Lower leg skin (tissue), 4 donors: ENCODE measurements at regions not wholly inside any gene's neighbourhood (a gene's known extent, or its start where the extent isn't known, plus 50 kb on each side); places are given as distances from the start of the nearest gene placed in this dataset.
A peak's percentile ranks its signal among the peaks of the same experiment; 100 is the strongest.

ENCODE experiments used
- DNase-seq, 2 donors: peaks; one replicate each; pipeline ENCODE4 v3.0.0-alpha.2; 2019; ENCODE audit warnings: low spot score in 2 of 2
- H3K4me3 ChIP-seq: fragments of 200-600 bp; sonication (generic); 2 replicates; pipeline ENCODE4 v1.5.1; 2017; ENCODE audit warnings: mild to moderate bottlenecking, low read depth; ENCODE audit not compliant: poor library complexity, severe bottlenecking
- POLR2A ChIP-seq, 2 donors: fragments of 450-650 bp; IDR thresholded peaks; one replicate each; pipeline ENCODE4 v1.6.1; 2016 to 2017; ENCODE audit warnings: antibody characterized with exemption in 2 of 2, mild to moderate bottlenecking in 1 of 2, moderate library complexity in 1 of 2
- WGBS, 2 donors: methylation state at CpG; one replicate each; pipeline ENCODE4 v1.1.5; 2018; 5-methylcytosine and 5-hydroxymethylcytosine counted together
- intact Hi-C: fragments of 100-400 bp; cut with DNase I; formaldehyde crosslinking; loops from one replicate; pipeline ENCODE4 v1.15.0; 2023; ENCODE audit warnings: low total_unique reads
- TF ChIP-seq, protein P1 (sequence below), 3 donors: fragments of 450-650 bp; IDR thresholded peaks; one replicate each; pipeline ENCODE4 v1.5.1; 2016; ENCODE audit warnings: antibody characterized with exemption in 3 of 3, mild to moderate bottlenecking in 3 of 3, moderate library complexity in 2 of 3

DNA sequence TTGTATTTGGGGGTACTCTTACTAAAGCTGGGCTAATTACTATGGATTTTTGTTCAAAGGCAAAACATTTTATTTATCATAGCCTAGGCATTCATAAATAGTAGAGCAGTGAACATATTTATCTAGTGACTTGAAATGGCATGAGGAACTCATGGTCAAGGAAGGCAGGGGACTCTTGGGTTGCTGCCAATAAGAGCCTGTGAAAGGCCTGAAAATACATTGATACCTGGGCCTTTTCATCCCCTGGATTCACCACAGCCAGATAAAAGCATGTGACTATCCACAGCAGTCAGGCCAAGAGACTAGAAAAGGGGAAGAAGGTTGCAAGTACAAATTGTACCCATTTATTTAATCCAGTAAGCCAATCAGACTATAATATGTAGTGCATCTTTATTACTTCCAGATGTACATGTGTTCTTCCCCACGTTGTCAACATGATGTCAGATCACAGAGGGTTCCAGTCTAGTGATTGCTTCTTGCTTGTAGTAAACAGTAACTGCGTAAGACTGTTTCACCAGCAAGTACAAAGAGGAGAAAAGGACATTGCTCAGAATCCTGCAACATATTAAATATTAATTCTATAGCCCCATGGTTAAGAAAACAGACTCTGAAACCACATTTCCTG lies 409.7 kb downstream of the NOVA1 start:
- H3K4me3 ChIP-seq = no peak overlapping the region
- DNase-seq = peak in 1 of 2 donors; percentile 48
- TF ChIP-seq, protein P1, sequence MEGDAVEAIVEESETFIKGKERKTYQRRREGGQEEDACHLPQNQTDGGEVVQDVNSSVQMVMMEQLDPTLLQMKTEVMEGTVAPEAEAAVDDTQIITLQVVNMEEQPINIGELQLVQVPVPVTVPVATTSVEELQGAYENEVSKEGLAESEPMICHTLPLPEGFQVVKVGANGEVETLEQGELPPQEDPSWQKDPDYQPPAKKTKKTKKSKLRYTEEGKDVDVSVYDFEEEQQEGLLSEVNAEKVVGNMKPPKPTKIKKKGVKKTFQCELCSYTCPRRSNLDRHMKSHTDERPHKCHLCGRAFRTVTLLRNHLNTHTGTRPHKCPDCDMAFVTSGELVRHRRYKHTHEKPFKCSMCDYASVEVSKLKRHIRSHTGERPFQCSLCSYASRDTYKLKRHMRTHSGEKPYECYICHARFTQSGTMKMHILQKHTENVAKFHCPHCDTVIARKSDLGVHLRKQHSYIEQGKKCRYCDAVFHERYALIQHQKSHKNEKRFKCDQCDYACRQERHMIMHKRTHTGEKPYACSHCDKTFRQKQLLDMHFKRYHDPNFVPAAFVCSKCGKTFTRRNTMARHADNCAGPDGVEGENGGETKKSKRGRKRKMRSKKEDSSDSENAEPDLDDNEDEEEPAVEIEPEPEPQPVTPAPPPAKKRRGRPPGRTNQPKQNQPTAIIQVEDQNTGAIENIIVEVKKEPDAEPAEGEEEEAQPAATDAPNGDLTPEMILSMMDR (IDR thresholded peaks at IDR 0.05) = no peak
- no peak for TF ChIP-seq POLR2A (IDR thresholded peaks at IDR 0.05)
- 60 to 73% methylated on average over 2 of the region's 2 CpGs for WGBS, 2 donors
- intact Hi-C loops = no loop called here

DNA sequence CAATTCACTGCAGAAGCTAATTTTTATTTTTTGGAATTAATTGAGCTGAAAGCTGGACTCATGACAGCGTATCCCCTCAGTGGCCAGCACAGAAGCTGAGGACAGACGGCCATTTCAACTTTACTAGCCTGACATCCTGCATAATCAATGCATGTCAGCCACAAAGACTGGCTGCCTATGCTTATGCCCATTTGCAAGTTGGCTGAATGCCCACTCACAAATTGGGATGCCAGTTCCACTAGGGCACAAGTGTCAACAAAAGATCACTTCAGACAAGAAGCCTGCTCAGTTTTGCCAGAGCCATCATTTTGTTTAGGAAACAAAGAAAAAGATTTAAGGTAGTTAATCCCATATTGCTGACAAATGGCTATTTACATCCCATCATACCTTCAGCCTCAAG lies 417.6 kb downstream of the NOVA1 start:
- no peak overlapping the region for H3K4me3 ChIP-seq
- DNase-seq = no peak
- intact Hi-C loops = no loop called here
- no peak for TF ChIP-seq POLR2A (IDR thresholded peaks at IDR 0.05)
- TF ChIP-seq, protein P1 (IDR thresholded peaks at IDR 0.05) = no peak
- WGBS, 2 donors = 67 to 75% methylated on average over 2 of the region's 2 CpGs

DNA sequence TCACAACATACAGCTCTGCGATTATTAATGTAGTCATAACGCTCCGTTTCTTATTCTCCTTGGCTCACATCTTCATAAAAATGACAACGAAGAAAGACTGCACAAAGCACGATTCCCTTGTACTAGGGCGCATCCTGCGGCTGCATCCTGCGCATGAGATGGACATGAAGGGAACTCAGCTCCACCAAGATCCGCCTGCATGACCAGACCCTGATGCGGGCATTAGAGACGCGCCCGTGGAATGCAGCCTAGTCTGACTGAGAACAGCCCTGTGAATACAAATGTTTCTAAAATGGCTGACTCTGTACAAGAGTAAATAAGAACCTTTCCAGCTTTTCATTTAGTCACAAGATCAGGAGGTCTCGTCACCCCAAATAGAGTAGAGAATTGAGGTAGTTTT lies 422.2 kb downstream of the NOVA1 start:
- DNase-seq = no peak
- WGBS, 2 donors = 93 to 94% methylated on average over 14 of the region's 14 CpGs
- intact Hi-C loops = no loop called here
- TF ChIP-seq POLR2A (IDR thresholded peaks at IDR 0.05) = no peak
- TF ChIP-seq, protein P1 (IDR thresholded peaks at IDR 0.05) = no peak
- H3K4me3 ChIP-seq = no peak overlapping the region

DNA sequence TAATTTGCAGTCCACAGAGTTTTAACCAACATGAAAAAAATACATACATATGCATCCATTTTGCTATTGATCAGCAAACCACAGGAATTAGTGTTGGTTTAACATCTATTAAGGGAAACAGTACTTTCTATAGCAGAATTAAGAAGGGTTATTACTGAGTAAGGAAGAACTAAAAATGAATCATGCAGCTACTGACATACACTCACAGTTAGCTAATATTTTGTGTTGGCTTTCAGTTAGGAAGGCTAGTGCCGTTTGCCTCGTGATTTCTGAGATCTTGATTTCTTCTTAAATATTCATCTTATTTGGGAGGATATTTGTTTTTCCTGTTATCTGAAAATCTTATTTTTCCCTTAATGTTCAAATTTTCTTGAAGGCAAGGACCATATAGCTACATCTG lies 423.4 kb downstream of the NOVA1 start:
- WGBS, 2 donors = 65 to 73% methylated on average over 2 of the region's 2 CpGs
- TF ChIP-seq, protein P1 (IDR thresholded peaks at IDR 0.05) = no peak
- no peak for TF ChIP-seq POLR2A (IDR thresholded peaks at IDR 0.05)

DNA sequence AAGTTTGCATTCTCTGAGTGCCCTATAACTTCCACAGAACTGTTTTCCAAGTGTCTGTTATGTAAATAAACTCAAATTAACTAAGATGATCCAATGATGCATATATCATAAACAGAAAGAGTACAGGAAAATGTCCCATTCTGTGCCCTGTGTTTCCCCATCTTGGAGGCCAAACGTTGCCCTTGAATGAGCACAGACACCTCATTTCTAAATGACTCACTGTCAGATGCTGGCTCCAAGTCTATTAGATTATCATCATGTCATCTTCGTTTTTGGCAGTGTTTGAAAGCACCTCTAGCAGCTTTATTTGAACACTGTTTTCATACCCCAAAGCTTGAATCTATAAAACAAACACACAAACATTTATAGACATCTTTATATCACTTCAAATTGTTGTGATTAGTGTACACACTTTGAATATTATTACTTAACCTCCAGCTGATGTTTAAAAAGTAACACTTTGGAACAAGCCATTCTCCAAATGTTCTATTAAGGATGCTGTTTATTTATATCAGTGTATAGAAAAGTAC lies 424.2 kb downstream of the NOVA1 start:
- WGBS, 2 donors = 15 to 24% methylated on average over 2 of the region's 2 CpGs
- no peak overlapping the region for H3K4me3 ChIP-seq
- intact Hi-C loops = no loop called here
- DNase-seq = no peak
- TF ChIP-seq, protein P1 (IDR thresholded peaks at IDR 0.05) = no peak
- no peak for TF ChIP-seq POLR2A (IDR thresholded peaks at IDR 0.05)

More for the DNA sequence above, 423.4 kb downstream of the NOVA1 start:
- no peak for DNase-seq
- no peak overlapping the region for H3K4me3 ChIP-seq
- intact Hi-C loops = no loop called here

DNA sequence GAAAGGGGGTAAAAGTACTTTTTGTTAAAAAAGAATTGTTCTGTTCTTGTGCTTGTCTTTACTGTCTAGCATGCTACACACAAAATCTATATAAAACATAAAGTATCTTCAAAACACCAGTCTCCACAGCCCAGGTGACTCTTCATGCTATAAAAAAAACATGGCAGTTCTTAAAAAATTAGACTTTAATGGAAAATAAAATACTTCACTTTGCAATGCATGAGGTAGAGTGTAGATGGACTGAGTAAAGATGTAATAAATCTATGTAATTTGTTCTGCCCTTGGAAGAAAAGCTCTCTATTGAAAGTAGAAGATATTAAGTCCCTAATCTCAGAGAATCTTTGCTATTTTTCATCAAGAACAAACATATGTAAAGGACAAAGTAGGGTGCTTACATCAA lies 425.4 kb downstream of the NOVA1 start:
- no peak overlapping the region for H3K4me3 ChIP-seq
- TF ChIP-seq, protein P1 (IDR thresholded peaks at IDR 0.05) = no peak
- no peak for TF ChIP-seq POLR2A (IDR thresholded peaks at IDR 0.05)
- DNase-seq = no peak
- intact Hi-C loops = no loop called here
